ENCODE measurements at regions not wholly inside any gene's neighbourhood (a gene's known extent, or its start where the extent isn't known, plus 50 kb on each side); places are given as distances from the start of the nearest gene placed in this dataset.
"Not testable (repeated sequence)": the region's sequence is repeated elsewhere in the genome, so short reads cannot be mapped to it uniquely, and the experiment has no call there.

GRCh38 chr6:105560611-105561066 is 157.8 kb upstream of the PREP start:
- no peak for DNase-seq

GRCh38 chr6:105557291-105557690 is 154.4 kb upstream of the PREP start:
- no peak for DNase-seq

- DNase-seq, result no peak
These were observed 150.3 kb upstream of the PREP start for GRCh38 chr6:105553171-105553570.

GRCh38 chr6:105550955-105551620 is 148.2 kb upstream of the PREP start:
- DNase-seq, result no peak

GRCh38 chr6:105546754-105547153 is 143.9 kb upstream of the PREP start:
- DNase-seq, result no peak

- no peak for DNase-seq
These were observed 143.3 kb upstream of the PREP start for GRCh38 chr6:105545947-105546731.

GRCh38 chr6:105545228-105545920 is 142.5 kb upstream of the PREP start:
- DNase-seq, result no peak

GRCh38 chr6:105539911-105540310 is 137.0 kb upstream of the PREP start:
- no peak for DNase-seq

- DNase-seq, result no peak
These were observed 135.2 kb upstream of the PREP start for GRCh38 chr6:105537981-105538578.

GRCh38 chr6:105536961-105537360 is 134.1 kb upstream of the PREP start:
- DNase-seq, result no peak

- no peak for DNase-seq
These were observed 130.4 kb upstream of the PREP start for GRCh38 chr6:105533301-105533700.

- DNase-seq, result no peak
These were observed 123.5 kb upstream of the PREP start for GRCh38 chr6:105526225-105526872.

- DNase-seq, result no peak
These were observed 119.9 kb upstream of the PREP start for GRCh38 chr6:105522626-105523322.

- no peak for DNase-seq
These were observed 117.1 kb upstream of the PREP start for GRCh38 chr6:105519954-105520353.

- DNase-seq, result not testable (repeated sequence)
These were observed 116.1 kb upstream of the PREP start for GRCh38 chr6:105518993-105519392.

GRCh38 chr6:105515054-105515453 is 112.2 kb upstream of the PREP start:
- DNase-seq, result no peak

GRCh38 chr6:105514306-105514705 is 111.4 kb upstream of the PREP start:
- no peak for DNase-seq

GRCh38 chr6:105511639-105512038 is 108.8 kb upstream of the PREP start:
- DNase-seq, result no peak

GRCh38 chr6:105510746-105511145 is 107.9 kb upstream of the PREP start:
- DNase-seq, result no peak

GRCh38 chr6:105509506-105510331 is 106.8 kb upstream of the PREP start:
- no peak for DNase-seq

GRCh38 chr6:105507811-105508210 is 104.9 kb upstream of the PREP start:
- DNase-seq, result no peak
